Fibroblast of the aortic adventitia (primary cell): ENCODE measurements at regions not wholly inside any gene's neighbourhood (a gene's known extent, or its start where the extent isn't known, plus 50 kb on each side); places are given as distances from the start of the nearest gene placed in this dataset.

Experiments used
- DNase-seq: peaks from one replicate; pipeline ENCODE4 v3.0.0-alpha.2; 2010; ENCODE audit warnings: low read depth
- H3K4me3 ChIP-seq: 2 replicates; pipeline ENCODE4 v1.5.1; 2011; ENCODE audit warnings: low read depth, mild to moderate bottlenecking, control low read depth, low read length, moderate library complexity
- CTCF ChIP-seq: IDR thresholded peaks from 2 replicates; pipeline ENCODE4 v1.5.1; 2011; ENCODE audit warnings: mild to moderate bottlenecking, low read length, control low read depth, inconsistent platforms; ENCODE audit not compliant: insufficient read depth

GRCh38 chr9:100959226-100959625 is 69.3 kb upstream of the PLPPR1 start:
- no peak overlapping the region for H3K4me3 ChIP-seq
- no peak for DNase-seq
- TF ChIP-seq CTCF = no peak
